ENCODE measurements at regions not wholly inside any gene's neighbourhood (a gene's known extent, or its start where the extent isn't known, plus 50 kb on each side); places are given as distances from the start of the nearest gene placed in this dataset.
A peak's percentile ranks its signal among the peaks of the same experiment; 100 is the strongest.

- DNase-seq (ENCODE audit: low spot score) = no peak
Measured at GRCh38 chr2:164090533-164090932, 354.7 kb upstream of the FIGN start.

- DNase-seq (ENCODE audit: low spot score) = no peak
Measured at GRCh38 chr2:164084066-164084465, 348.3 kb upstream of the FIGN start.

DNA sequence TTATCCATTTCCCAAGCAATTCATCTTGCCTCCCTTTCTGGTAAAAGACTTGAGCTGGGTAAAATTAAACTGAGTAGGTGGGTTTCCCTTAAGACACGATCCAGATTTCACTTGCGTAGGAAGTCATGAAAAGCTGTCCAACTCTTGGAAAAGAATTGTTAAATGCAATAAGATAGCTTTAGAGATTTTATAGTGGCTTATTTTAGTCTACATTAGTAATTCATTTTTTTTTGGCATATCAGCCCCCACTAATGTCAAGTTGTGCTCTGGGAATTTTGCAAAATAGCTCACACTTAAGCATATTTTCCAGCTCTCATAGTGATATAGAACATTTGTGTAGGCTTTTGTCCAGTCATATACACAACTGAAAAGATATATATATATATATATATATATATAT, 344.7 kb upstream of the FIGN start:
- no peak for DNase-seq (ENCODE audit: low spot score)

DNA sequence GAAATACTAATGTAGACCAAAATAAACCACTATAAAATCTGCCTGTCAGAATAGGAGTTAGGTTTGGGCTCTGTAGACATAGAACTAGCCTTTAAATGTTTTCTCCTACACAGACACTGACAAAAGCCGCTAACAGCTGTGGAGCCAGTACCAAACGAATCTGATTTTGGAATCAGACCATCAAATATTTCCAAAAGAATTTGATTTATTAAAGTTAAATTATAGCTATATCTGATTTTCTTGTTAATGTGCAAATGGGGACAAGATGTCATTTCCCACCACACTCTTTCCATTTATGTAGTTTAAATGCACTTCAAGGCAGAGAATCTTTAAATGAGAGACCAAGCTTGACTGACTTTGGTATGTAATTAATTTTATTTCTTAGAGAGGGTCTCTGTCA, 343.4 kb upstream of the FIGN start:
- DNase-seq (ENCODE audit: low spot score) = no peak

DNA sequence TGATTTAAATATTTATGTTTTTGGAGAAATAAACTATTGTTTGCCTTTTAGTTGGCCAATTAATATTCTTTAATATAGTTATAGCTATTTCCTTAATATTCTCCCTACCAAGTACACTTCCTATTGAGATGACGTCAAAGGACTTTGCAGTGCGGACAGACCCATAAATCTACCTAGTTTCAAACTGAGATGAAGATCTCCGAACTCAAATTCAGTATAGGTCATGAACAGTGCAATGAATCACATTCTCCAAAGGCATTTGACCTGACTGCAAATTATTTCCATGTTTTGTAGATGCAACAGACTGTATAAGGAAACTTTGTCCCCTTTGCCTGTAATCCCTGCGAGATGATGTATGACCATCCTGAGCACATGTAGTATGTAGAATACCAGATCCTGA, 342.6 kb upstream of the FIGN start:
- DNase-seq (ENCODE audit: low spot score) = no peak

GRCh38 chr2:164073101-164074074, 337.6 kb upstream of the FIGN start:
- peak; percentile 23 for DNase-seq (ENCODE audit: low spot score)

DNA sequence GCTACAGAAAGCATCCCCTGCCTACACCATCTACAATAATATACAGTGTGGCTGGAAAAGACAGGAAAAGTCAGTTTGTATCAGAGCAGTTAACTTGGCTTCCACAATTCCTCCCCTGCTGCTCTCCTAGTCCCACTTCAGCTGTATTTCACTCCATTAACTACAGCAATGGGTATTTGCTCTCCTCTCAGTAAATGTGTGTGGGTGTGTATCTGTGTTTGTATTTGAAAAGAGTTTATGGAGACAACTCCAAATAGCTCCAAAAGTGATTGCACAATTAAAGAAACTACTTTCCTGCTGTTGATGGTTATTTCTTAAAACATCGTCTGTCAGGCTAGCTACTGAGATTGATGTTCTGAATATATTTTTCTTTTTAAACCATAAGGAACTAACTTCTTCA, 333.7 kb upstream of the FIGN start:
- DNase-seq (ENCODE audit: low spot score) = no peak

DNA sequence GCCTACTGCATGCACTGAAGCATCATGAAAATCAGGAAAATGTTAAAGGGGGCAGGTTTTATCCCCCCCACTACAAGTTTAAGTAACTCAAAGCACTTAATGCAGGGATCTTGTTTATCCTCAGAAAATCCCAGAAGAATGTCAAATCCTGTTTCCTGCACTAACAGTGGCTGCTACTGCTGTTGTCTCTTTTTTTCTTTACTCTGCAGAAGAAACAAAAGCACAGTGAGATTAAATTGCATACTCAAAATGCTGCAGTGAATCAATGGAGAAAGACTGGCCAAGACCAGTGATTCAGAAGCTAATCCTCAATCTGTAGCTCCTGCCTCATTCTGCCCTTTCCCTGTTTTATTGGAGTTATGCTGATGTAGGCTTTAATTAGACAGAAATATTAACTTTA, 332.3 kb upstream of the FIGN start:
- no peak for DNase-seq (ENCODE audit: low spot score)

DNA sequence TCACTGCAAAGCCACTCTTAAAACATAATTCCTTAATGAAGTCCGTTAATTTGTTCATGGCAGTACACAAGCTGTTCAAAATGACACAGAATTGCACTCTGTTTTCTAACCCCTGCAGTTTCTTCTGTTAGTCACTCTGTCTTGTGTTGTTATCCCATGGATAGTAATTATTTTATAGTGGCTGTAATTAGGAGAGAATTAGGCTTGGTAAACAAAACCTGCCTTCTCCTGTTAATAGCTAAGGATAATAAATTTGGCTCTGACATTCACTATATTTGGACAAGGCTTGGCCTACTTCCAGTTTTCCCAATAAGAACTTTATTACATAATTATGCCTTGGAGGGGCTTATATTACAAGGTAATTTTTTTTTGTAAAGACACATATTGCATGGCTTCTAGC, 330.3 kb upstream of the FIGN start:
- DNase-seq (ENCODE audit: low spot score) = no peak

- no peak for DNase-seq (ENCODE audit: low spot score)
Measured at GRCh38 chr2:164065038-164065437, 329.2 kb upstream of the FIGN start.

- peak; percentile 57 for DNase-seq (ENCODE audit: low spot score)
Measured at GRCh38 chr2:164061129-164061746, 325.4 kb upstream of the FIGN start.

- no peak for DNase-seq (ENCODE audit: low spot score)
Measured at GRCh38 chr2:164060031-164060430, 324.2 kb upstream of the FIGN start.

DNA sequence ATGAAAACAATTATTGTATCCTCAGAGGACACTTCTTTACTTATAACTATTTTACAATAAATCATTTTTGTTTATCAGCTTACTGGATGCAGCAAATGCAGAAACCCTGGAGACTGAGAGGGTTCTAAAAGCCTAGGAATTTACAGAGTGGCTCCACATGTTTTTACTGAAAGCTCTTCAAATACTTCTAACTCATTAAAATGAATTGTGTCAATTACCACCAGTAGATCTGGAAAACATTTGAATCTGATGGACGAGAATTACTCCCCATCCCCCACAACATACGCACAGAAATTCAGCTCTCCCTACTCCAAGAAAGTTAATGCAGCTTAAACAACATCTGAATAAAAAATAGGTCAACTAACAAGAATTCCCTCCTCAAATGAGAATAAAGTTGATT, 319.8 kb upstream of the FIGN start:
- no peak for DNase-seq (ENCODE audit: low spot score)

GRCh38 chr2:164054651-164055050, 318.8 kb upstream of the FIGN start:
- DNase-seq (ENCODE audit: low spot score) = no peak

DNA sequence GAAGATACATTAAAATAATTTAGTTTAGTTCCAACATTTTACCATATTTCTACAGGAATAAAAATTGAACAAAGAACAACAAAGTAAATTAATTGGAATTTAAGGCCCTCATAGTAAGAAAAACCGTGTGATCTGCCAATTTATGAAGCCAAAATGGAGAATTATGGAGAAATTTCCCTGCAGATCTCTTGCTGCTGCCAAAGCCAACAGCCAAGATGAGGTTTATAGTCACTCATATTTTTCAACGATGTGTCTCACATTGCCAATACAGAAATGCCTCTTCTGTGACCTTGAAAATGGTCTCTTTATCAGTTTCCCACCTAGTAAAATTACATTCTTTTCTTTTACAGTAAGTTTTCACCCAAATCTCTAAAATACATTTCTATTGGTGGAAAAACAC, 317.2 kb upstream of the FIGN start:
- no peak for DNase-seq (ENCODE audit: low spot score)

GRCh38 chr2:164052006-164052405, 316.2 kb upstream of the FIGN start:
- DNase-seq (ENCODE audit: low spot score) = no peak

GRCh38 chr2:164048729-164049128, 312.9 kb upstream of the FIGN start:
- DNase-seq (ENCODE audit: low spot score) = no peak

DNA sequence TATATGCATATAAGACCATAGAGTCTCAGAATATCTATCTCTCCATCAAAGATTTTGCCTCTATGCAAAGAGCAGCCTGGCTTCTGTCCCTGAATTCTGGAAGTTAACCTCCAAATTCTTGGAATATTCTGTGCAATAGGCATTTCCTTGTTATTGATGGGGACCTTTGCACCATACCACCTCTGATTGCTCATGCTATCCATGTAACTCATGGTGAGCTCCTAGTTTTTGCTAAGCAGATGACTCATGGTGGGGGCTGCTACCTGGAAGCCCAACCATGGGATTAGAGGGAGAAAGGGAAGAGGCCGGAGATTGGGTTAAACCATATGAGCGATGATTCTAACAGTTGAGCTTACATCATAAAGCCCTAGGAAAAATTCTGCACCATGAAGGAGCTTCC, 310.2 kb upstream of the FIGN start:
- peak; percentile 89 for DNase-seq (ENCODE audit: low spot score)

DNA sequence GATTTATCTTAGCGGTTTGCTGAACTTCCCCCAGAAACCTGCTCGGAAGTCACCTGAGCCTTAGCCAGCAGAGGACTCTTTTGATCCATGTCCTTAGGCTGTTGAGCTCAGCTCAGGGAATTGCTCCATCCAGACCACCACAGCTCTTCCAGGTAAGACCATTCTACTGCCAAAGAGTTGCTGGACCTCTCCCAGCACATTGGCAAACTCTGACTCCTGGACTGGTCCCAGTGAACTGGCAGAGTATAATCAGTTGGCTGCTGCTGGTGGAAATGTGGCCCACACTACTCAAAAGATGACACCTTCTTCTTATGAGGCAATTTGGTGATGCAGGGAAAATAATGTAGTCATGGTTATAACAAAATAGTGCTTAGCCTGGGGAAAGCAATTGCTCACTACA, 308.8 kb upstream of the FIGN start:
- DNase-seq (ENCODE audit: low spot score) = no peak

GRCh38 chr2:164039270-164039669, 303.5 kb upstream of the FIGN start:
- no peak for DNase-seq (ENCODE audit: low spot score)

DNA sequence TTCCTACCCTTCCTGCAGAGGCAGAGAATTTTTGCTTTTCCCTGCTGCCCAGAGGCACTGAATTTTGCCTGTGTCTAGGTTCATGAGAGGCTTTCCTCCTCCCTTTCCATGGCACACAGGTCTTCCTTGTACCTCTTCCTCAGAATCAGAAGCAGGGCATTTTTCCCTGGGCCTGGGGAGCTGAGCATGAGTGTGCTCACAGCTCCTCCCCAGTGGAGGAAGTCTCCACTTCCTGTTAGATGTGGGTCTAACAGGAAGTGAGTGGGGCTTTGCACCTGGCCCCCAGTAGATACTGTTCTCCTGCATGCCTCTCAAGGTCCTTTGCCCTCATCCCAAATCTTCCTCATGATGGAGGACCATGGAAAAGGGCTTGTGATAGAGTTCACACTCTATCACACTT, 297.2 kb upstream of the FIGN start:
- no peak for DNase-seq (ENCODE audit: low spot score)

- DNase-seq (ENCODE audit: low spot score) = no peak
Measured at GRCh38 chr2:164030623-164031022, 294.8 kb upstream of the FIGN start.

DNA sequence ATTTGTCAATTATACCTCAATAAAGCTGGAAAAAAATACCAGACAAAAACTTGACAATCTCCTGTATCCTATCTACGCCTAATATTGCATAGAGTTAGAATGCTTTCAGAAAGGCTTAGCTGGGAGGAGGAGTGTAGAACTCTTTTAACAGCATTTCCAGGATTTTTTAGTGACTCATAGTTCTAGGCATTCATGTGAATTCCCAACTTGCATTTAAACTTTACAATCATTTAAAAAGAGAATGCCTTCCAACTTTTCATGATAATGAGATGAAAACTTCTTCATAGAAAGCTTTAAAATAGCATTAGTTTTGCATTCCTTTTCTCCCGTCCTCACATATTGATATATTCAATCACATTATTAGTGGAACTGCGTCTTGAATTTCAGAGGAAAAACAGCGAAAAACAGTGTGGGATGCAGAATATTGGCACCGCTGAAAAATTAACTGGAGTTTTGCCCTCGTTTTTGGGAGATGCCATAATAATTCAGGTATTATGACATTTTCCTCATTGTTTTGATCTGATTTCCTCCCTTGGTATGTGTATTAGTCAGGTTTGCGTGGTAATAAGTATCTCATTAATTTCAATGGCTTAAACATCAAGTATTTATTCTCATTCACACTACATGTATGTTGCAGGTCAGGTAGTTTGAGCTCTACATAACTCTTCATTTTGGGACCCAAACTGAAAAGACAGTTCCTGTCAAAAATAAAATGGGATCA, 293.2 kb upstream of the FIGN start:
- peak; percentile 38 for DNase-seq (ENCODE audit: low spot score)
